Right kidney (tissue), 1 donor: ENCODE measurements at regions not wholly inside any gene's neighbourhood (a gene's known extent, or its start where the extent isn't known, plus 50 kb on each side); places are given as distances from the start of the nearest gene placed in this dataset.

Experiments used
- DNase-seq: peaks from one replicate; pipeline ENCODE4 v3.0.0-alpha.2; 2016

GRCh38 chr6:91694016-91694654 lies 1107.3 kb upstream of the MAP3K7 start:
- no peak for DNase-seq

- DNase-seq = no peak
Observed at GRCh38 chr6:91691449-91691848, 1104.6 kb upstream of the MAP3K7 start.

GRCh38 chr6:91683240-91683639 lies 1096.4 kb upstream of the MAP3K7 start:
- DNase-seq = no peak

GRCh38 chr6:91681296-91681695 lies 1094.4 kb upstream of the MAP3K7 start:
- DNase-seq = no peak

GRCh38 chr6:91678679-91679446 lies 1092.0 kb upstream of the MAP3K7 start:
- DNase-seq = peak; percentile 13

- DNase-seq = no peak
Observed at GRCh38 chr6:91672201-91672600, 1085.3 kb upstream of the MAP3K7 start.

- DNase-seq = no peak
Observed at GRCh38 chr6:91669871-91670268, 1083.0 kb upstream of the MAP3K7 start.

GRCh38 chr6:91669154-91669870 lies 1082.4 kb upstream of the MAP3K7 start:
- DNase-seq = no peak

- DNase-seq = no peak
Observed at GRCh38 chr6:91667596-91667995, 1080.7 kb upstream of the MAP3K7 start.

- no peak for DNase-seq
Observed at GRCh38 chr6:91664327-91664959, 1077.6 kb upstream of the MAP3K7 start.

- no peak for DNase-seq
Observed at GRCh38 chr6:91660893-91661292, 1074.0 kb upstream of the MAP3K7 start.

- no peak for DNase-seq
Observed at GRCh38 chr6:91659891-91660290, 1073.0 kb upstream of the MAP3K7 start.

GRCh38 chr6:91654793-91655192 lies 1067.9 kb upstream of the MAP3K7 start:
- DNase-seq = no peak

GRCh38 chr6:91654357-91654756 lies 1067.5 kb upstream of the MAP3K7 start:
- no peak for DNase-seq

GRCh38 chr6:91653895-91654294 lies 1067.0 kb upstream of the MAP3K7 start:
- DNase-seq = no peak

GRCh38 chr6:91653076-91653723 lies 1066.3 kb upstream of the MAP3K7 start:
- DNase-seq = no peak

GRCh38 chr6:91646649-91647048 lies 1059.8 kb upstream of the MAP3K7 start:
- DNase-seq = no peak

GRCh38 chr6:91645811-91646210 lies 1058.9 kb upstream of the MAP3K7 start:
- DNase-seq = no peak

GRCh38 chr6:91637217-91637616 lies 1050.3 kb upstream of the MAP3K7 start:
- no peak for DNase-seq

- no peak for DNase-seq
Observed at GRCh38 chr6:91634791-91635190, 1047.9 kb upstream of the MAP3K7 start.

GRCh38 chr6:91633374-91634111 lies 1046.7 kb upstream of the MAP3K7 start:
- DNase-seq = no peak

GRCh38 chr6:91632308-91632707 lies 1045.4 kb upstream of the MAP3K7 start:
- DNase-seq = no peak
